Activated T-cell treated with anti-CD3 and anti-CD28 coated beads, Interleukin-2, amount 50 U/mL, for 4 hours (primary cell): ENCODE measurements at regions not wholly inside any gene's neighbourhood (a gene's known extent, or its start where the extent isn't known, plus 50 kb on each side); places are given as distances from the start of the nearest gene placed in this dataset.

Experiments used
- ATAC-seq, 2 donors: fragments of 200-7000 bp; cut with Tn5 transposase; one replicate each; pipeline ENCODE4 v1.10.0; 2021
- DNase-seq: peaks from one replicate; pipeline ENCODE4 v3.0.0-alpha.2; 2020
- H3K27me3 Mint-ChIP-seq: one replicate; pipeline ENCODE4 v1.8.0; 2021; ENCODE audit warnings: low read depth, mixed read lengths
- H3K36me3 Mint-ChIP-seq: one replicate; pipeline ENCODE4 v1.8.0; 2022; ENCODE audit warnings: mixed read lengths; ENCODE audit not compliant: insufficient read depth
- H3K4me1 Mint-ChIP-seq: one replicate; pipeline ENCODE4 v1.8.0; 2021; ENCODE audit warnings: low read depth, mixed read lengths
- H3K4me3 Mint-ChIP-seq: one replicate; pipeline ENCODE4 v1.8.0; 2021; ENCODE audit warnings: mild to moderate bottlenecking, moderate library complexity, mixed read lengths
- H3K9me3 Mint-ChIP-seq: one replicate; pipeline ENCODE4 v1.8.0; 2021; ENCODE audit warnings: mixed read lengths

DNA sequence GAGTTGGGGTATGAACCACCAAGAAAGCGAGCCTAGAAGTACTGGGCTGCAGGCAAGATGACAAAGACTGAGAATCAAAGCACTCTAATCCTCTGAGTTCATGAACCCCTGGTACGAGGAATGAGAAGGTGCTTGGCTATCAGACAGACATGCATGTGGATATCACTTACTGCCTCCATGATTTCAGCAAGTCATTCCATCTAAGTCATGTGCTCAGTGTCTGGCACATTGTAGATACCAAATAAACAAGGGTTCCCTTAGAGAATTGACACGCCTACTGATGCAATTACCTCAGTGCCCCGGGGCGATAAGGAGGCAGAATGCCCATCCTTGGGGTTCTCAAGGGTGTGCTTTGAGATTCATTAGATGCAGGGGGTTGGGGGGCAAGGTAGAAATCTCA is 125.6 kb upstream of the PKDCC start:
- Mint-ChIP-seq H3K9me3 (no peaks in the 10 kb centered on the region), H3K4me3 (no peak overlapping the region), H3K36me3 (no peaks in the 10 kb centered on the region), H3K4me1 (no peaks in the 10 kb centered on the region), H3K27me3 (no peaks in the 10 kb centered on the region)
- ATAC-seq = no peak
- no peak for DNase-seq

GRCh38 chr2:41923156-41923786 is 124.5 kb upstream of the PKDCC start:
- ATAC-seq (no peak), DNase-seq (no peak)
- Mint-ChIP-seq H3K36me3 (no peaks in the 10 kb centered on the region), H3K4me3 (no peak overlapping the region), H3K27me3 (no peaks in the 10 kb centered on the region), H3K9me3 (no peaks in the 10 kb centered on the region), H3K4me1 (no peaks in the 10 kb centered on the region)

DNA sequence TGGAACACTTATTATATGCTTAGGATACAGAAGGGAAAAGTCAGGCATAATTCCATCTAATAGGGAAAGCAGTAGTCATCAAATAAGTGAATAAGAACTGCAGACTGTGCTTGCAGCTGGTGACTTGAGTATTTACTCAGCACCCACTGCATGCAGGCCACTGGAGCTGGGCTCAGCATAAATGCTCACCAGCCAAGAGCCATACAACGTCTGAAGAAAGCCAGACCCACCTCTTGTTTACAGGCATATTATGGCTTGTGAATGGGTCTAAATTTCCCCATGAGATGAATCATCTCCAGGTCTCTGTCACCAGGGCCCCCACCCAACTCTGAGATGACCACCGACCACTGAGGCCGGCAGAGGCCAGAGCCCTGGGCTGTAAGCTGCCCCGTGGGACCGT is 123.8 kb upstream of the PKDCC start:
- Mint-ChIP-seq H3K9me3 (no peaks in the 10 kb centered on the region), H3K36me3 (no peaks in the 10 kb centered on the region), H3K4me3 (no peak overlapping the region), H3K4me1 (no peaks in the 10 kb centered on the region), H3K27me3 (no peaks in the 10 kb centered on the region)
- ATAC-seq (no peak), DNase-seq (no peak)

GRCh38 chr2:41924709-41925408 is 123.0 kb upstream of the PKDCC start:
- Mint-ChIP-seq H3K9me3 (no peaks in the 10 kb centered on the region), H3K4me1 (no peaks in the 10 kb centered on the region), H3K4me3 (no peak overlapping the region), H3K27me3 (no peaks in the 10 kb centered on the region), H3K36me3 (no peaks in the 10 kb centered on the region)
- ATAC-seq = no peak
- DNase-seq = no peak

GRCh38 chr2:41925712-41926111 is 122.1 kb upstream of the PKDCC start:
- no peak for ATAC-seq
- H3K36me3 Mint-ChIP-seq = no peaks in the 10 kb centered on the region
- no peak for DNase-seq
- H3K9me3 Mint-ChIP-seq = no peaks in the 10 kb centered on the region
- H3K27me3 Mint-ChIP-seq = no peaks in the 10 kb centered on the region
- no peaks in the 10 kb centered on the region for H3K4me1 Mint-ChIP-seq
- no peak overlapping the region for H3K4me3 Mint-ChIP-seq

DNA sequence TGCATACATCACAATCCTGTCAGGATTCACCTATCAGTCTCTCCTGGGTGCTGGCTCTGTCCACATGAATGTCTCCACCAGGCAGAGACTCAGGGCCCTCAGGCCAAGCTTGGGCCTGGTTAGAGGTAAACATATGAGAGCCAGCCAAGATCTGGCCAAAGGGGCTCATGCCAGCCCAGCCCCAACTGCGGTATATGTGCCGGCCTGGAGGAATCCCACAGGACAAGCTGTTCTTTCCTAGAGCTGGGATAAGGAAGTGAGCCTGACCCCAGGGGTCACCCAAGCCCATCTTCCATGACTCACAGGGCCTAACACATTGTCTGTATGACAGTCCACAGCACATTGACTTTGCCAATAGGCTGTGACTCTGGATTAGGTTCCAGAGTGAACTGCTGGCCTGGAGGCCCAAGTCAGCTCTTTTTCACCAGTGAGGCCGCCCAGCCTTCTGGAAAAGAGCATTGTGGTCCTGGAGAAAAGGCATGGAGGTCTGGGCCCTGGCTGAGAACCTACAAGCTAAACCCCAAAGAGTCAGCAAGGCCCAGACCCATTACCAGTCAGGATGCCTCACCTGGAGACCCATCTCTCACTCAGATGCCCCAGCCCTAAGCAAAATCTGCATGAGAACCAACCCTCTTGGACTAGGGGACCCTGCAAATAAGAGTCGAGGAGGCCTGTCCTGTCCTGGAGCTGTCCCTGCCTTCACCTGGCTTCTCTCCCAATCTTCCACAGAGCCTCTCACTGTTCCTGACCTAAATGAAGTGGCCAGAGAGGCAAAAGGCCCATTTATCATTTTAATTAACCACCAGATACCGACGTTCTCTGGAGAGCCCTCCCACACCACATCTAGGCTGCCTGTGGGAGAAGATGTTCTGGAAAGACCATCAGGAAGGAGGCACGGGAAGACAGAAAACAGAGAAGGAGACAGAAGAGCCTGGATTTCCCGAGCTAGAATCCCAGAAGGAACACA is 120.9 kb upstream of the PKDCC start:
- no peaks in the 10 kb centered on the region for H3K27me3 Mint-ChIP-seq
- no peaks in the 10 kb centered on the region for H3K9me3 Mint-ChIP-seq
- no peak overlapping the region for H3K4me3 Mint-ChIP-seq
- ATAC-seq (no peak), DNase-seq (no peak)
- no peaks in the 10 kb centered on the region for H3K36me3 Mint-ChIP-seq
- H3K4me1 Mint-ChIP-seq = no peaks in the 10 kb centered on the region

DNA sequence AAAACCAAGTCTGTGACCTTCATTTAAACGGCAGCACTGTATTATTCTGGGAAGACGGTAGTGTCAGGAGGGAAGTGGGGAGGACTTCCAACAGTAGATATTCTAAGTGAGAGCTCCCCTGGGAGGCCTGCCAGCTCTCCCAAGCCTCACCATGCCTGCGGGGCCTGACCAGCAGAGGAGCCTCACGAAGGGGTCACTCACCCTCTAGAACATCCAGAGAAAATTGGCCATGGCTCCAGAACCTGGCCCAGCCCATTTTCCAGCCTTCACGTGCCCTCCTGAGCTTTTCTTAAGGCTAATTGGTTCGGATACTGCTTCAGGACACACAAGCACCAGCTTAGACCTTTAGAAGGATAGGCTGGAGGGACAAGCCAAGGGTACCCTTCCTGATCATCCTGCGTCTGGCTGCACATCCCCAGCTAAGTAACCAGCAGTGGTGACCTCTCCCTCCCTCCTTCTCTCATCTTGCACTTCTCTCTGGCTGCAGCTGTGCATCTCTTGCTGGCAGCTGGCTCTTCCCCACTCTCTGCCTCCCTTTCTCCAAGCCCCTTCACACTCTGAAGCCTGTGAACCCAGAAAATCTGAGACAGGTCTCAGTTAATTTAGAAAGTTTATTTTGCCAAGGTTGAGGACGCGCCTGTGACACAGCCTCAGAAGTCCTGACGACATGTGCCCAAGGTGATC is 120.1 kb upstream of the PKDCC start:
- H3K4me3 Mint-ChIP-seq = no peak overlapping the region
- no peaks in the 10 kb centered on the region for H3K4me1 Mint-ChIP-seq
- no peak for DNase-seq
- ATAC-seq = no peak
- H3K9me3 Mint-ChIP-seq = no peaks in the 10 kb centered on the region
- H3K27me3 Mint-ChIP-seq = no peaks in the 10 kb centered on the region
- no peaks in the 10 kb centered on the region for H3K36me3 Mint-ChIP-seq

DNA sequence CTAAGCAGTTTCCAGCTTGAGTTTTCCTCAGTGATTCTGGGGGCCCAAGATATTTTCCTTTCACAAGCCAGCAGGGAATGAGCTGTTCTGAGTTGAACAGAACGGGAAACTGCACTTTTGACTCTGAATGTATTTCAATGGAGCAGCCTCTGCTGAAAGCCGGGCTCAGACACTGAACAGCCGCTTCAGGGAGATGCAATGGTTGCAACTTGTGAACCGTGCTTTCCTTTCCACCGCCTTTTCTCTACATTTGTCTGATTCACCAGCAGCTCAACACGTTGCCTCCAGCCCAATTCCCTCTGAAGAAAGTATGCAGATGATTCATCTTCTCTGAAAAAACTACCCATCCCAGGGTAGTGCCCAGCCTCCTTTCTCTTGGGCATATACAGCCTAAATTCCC is 119.3 kb upstream of the PKDCC start:
- no peak for DNase-seq
- Mint-ChIP-seq H3K27me3 (no peaks in the 10 kb centered on the region), H3K4me3 (no peak overlapping the region), H3K36me3 (no peaks in the 10 kb centered on the region), H3K4me1 (no peaks in the 10 kb centered on the region), H3K9me3 (no peaks in the 10 kb centered on the region)
- no peak for ATAC-seq

DNA sequence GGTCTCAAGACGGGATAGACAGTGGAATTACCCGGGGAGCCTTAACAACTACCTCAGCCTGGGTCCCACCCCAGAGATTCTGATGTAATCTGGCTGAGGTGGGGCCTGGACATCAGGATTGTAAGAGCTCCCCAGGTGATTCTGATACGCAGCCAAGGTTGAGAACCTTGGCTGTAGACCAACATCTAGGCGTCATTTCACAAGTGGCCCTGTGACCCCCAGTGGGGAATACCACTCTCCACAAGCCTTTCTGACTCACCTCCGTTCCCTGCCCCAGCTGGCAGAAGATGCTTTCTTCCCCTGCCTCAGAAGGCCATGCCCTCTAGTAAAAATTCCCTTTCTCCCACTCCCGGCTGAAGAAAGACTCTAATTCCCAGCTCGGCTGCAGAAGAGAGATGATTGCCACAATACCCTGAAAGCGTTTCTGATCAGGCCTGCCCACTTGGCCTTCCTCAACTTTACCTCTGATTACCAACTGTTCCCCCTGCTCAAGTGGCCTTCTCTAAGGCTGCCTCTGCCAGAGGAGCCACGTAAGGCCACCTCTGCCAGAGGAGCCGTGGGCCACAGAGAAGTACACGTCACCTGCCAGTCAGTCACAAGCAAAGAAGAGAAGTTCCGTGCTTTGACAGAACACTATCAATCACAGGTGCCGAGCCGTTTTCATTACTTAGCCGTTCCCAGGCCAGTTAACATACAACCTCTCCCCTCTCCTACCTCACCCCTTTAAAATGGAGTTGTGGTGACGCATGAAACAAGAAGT is 116.8 kb upstream of the PKDCC start:
- DNase-seq (no peak), ATAC-seq (no peak)
- Mint-ChIP-seq H3K36me3 (no peaks in the 10 kb centered on the region), H3K4me1 (no peaks in the 10 kb centered on the region), H3K9me3 (no peaks in the 10 kb centered on the region), H3K27me3 (no peaks in the 10 kb centered on the region), H3K4me3 (no peak overlapping the region)

DNA sequence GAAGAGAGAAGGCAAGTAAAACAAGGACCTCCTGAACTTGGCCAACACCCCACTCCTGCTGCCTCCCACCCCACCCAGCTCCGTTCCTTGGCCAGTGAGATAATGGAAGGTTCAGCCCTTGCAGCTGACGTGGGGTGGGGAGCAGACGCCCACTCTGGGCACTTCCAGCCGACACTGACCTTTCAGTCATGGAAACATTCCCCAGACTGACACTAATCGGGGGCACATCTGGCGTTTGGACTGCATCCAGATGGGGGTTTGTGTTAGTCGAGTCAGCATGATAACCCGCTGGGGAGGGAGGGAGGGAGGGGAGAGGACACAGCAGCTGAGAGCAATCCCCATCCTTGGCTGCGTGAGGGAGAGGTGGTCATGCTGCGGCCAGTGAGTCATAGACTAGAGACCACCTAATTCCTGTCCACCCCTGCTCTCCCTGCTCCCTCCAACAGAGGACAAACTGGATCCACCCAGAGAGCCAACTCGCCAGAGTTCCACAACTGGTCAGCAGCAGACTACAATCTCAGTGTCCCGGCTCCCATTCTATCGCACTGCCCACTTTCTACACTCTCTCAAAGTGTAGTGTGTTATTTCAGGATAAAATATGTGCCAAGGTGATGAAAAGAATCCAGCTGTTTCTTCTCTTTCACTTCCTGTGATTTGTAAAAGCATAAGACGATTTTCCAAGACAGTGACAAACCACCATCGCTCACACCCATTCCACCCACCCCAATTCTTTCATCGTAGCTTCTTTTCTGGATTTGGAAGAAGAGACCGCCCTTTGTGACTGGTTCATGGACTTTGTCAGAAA is 115.4 kb upstream of the PKDCC start:
- no peak for ATAC-seq
- Mint-ChIP-seq H3K9me3 (no peaks in the 10 kb centered on the region), H3K4me3 (no peak overlapping the region), H3K27me3 (no peaks in the 10 kb centered on the region), H3K36me3 (no peaks in the 10 kb centered on the region), H3K4me1 (no peaks in the 10 kb centered on the region)
- DNase-seq = no peak

GRCh38 chr2:41933046-41933420 is 114.8 kb upstream of the PKDCC start:
- Mint-ChIP-seq H3K4me3 (no peak overlapping the region), H3K9me3 (no peaks in the 10 kb centered on the region), H3K27me3 (no peaks in the 10 kb centered on the region), H3K36me3 (no peaks in the 10 kb centered on the region), H3K4me1 (no peaks in the 10 kb centered on the region)
- ATAC-seq = no peak
- no peak for DNase-seq

DNA sequence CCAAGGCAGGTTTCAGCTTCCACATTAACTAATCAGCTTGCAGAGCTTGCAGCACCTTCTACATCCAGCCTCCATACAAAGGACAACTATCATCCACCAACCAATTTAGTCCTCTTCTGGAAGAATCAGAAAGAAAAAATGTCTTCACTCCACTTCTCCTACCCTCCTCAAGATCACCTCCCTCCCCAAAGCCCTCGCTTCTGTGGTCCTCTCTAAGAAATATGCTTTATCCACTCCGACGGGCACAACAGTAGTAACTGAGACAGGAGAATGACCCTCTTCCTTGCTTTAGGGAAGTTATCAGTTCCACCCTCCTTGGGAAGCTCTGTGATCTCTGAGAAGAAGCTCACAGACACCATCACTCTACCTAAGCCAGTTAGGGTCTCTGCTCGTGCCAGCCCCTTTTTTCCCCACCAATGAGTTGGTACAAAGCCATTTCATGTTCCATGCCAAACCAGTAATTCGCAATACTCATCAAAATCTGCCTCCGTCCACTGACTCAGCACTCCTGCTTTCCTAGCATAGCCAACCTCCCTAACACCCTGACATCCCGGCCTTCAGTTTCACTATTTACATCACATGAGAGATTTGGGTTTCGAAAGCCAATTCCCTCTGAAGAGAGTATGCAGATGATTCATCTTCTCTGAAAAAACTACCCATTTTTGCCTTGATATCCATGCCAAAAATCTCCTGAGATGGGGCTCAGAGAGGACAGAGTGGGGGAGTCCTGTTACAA is 114.1 kb upstream of the PKDCC start:
- no peak for ATAC-seq

More for the DNA sequence above, 114.1 kb upstream of the PKDCC start:
- Mint-ChIP-seq H3K9me3 (no peaks in the 10 kb centered on the region), H3K36me3 (no peaks in the 10 kb centered on the region), H3K4me3 (no peak overlapping the region), H3K27me3 (no peaks in the 10 kb centered on the region), H3K4me1 (no peaks in the 10 kb centered on the region)
- DNase-seq = no peak
